ENCODE measurements at regions not wholly inside any gene's neighbourhood (a gene's known extent, or its start where the extent isn't known, plus 50 kb on each side); places are given as distances from the start of the nearest gene placed in this dataset.

- H3K27ac Mint-ChIP-seq (ENCODE audit: unreplicated experiment) = no peak overlapping the region
- DNase-seq (ENCODE audit: low spot score) = no peak
- no peaks in the 10 kb centered on the region for H3K9me3 Mint-ChIP-seq (ENCODE audit: unreplicated experiment)
- no peaks in the 10 kb centered on the region for H3K4me1 Mint-ChIP-seq (ENCODE audit: unreplicated experiment)
- no peak for TF ChIP-seq CTCF (IDR thresholded peaks at IDR 0.05; ENCODE audit: unreplicated experiment)
- H3K4me3 Mint-ChIP-seq (ENCODE audit: unreplicated experiment) = no peak overlapping the region
- H3K36me3 Mint-ChIP-seq (ENCODE audit: low read depth, unreplicated experiment) = no peaks in the 10 kb centered on the region
- H3K27me3 Mint-ChIP-seq (ENCODE audit: unreplicated experiment) = no peaks in the 10 kb centered on the region
These were observed 930.0 kb upstream of the INTU start for GRCh38 chr4:126702747-126703146.

GRCh38 chr4:126705266-126705665 is 927.5 kb upstream of the INTU start:
- Mint-ChIP-seq H3K36me3 (ENCODE audit: low read depth, unreplicated experiment) (no peaks in the 10 kb centered on the region), H3K4me3 (ENCODE audit: unreplicated experiment) (no peak overlapping the region), H3K27me3 (ENCODE audit: unreplicated experiment) (no peaks in the 10 kb centered on the region), H3K4me1 (ENCODE audit: unreplicated experiment) (no peaks in the 10 kb centered on the region), H3K27ac (ENCODE audit: unreplicated experiment) (no peak overlapping the region), H3K9me3 (ENCODE audit: unreplicated experiment) (no peaks in the 10 kb centered on the region)
- TF ChIP-seq CTCF (IDR thresholded peaks at IDR 0.05; ENCODE audit: unreplicated experiment) = no peak
- DNase-seq (ENCODE audit: low spot score) = no peak

GRCh38 chr4:126708716-126709115 is 924.0 kb upstream of the INTU start:
- Mint-ChIP-seq H3K36me3 (ENCODE audit: low read depth, unreplicated experiment) (no peaks in the 10 kb centered on the region), H3K27ac (ENCODE audit: unreplicated experiment) (no peak overlapping the region), H3K4me1 (ENCODE audit: unreplicated experiment) (no peaks in the 10 kb centered on the region), H3K27me3 (ENCODE audit: unreplicated experiment) (no peaks in the 10 kb centered on the region), H3K4me3 (ENCODE audit: unreplicated experiment) (no peak overlapping the region), H3K9me3 (ENCODE audit: unreplicated experiment) (no peaks in the 10 kb centered on the region)
- TF ChIP-seq CTCF (IDR thresholded peaks at IDR 0.05; ENCODE audit: unreplicated experiment) = no peak
- no peak for DNase-seq (ENCODE audit: low spot score)

- Mint-ChIP-seq H3K27ac (ENCODE audit: unreplicated experiment) (no peak overlapping the region), H3K27me3 (ENCODE audit: unreplicated experiment) (no peaks in the 10 kb centered on the region), H3K36me3 (ENCODE audit: low read depth, unreplicated experiment) (no peaks in the 10 kb centered on the region), H3K4me1 (ENCODE audit: unreplicated experiment) (peaks cover 5% of the 10 kb centered on the region), H3K9me3 (ENCODE audit: unreplicated experiment) (no peaks in the 10 kb centered on the region), H3K4me3 (ENCODE audit: unreplicated experiment) (no peak overlapping the region)
- no peak for TF ChIP-seq CTCF (IDR thresholded peaks at IDR 0.05; ENCODE audit: unreplicated experiment)
- DNase-seq (ENCODE audit: low spot score) = no peak
These were observed 921.8 kb upstream of the INTU start for GRCh38 chr4:126710935-126711334.

GRCh38 chr4:126715067-126715466 is 917.7 kb upstream of the INTU start:
- H3K27me3 Mint-ChIP-seq (ENCODE audit: unreplicated experiment) = no peaks in the 10 kb centered on the region
- no peak for DNase-seq (ENCODE audit: low spot score)
- peaks cover 5% of the 10 kb centered on the region for H3K4me1 Mint-ChIP-seq (ENCODE audit: unreplicated experiment)
- H3K4me3 Mint-ChIP-seq (ENCODE audit: unreplicated experiment) = no peak overlapping the region
- H3K9me3 Mint-ChIP-seq (ENCODE audit: unreplicated experiment) = no peaks in the 10 kb centered on the region
- H3K36me3 Mint-ChIP-seq (ENCODE audit: low read depth, unreplicated experiment) = no peaks in the 10 kb centered on the region
- no peak overlapping the region for H3K27ac Mint-ChIP-seq (ENCODE audit: unreplicated experiment)
- no peak for TF ChIP-seq CTCF (IDR thresholded peaks at IDR 0.05; ENCODE audit: unreplicated experiment)
